Esophagus muscularis mucosa (tissue), 4 donors: ENCODE measurements at regions not wholly inside any gene's neighbourhood (a gene's known extent, or its start where the extent isn't known, plus 50 kb on each side); places are given as distances from the start of the nearest gene placed in this dataset.

Experiments
- CTCF ChIP-seq, 3 experiments: fragments of 200-600 bp in 2 of 3; fragments of 450-650 bp in 1 of 3; sonication (generic) in 2 of 3; IDR thresholded peaks; one replicate each; pipeline ENCODE4 v1.5.1; 2017 to 2019; ENCODE audit warnings: antibody characterized with exemption in 3 of 3, mild to moderate bottlenecking in 2 of 3, moderate library complexity in 1 of 3
- EP300 ChIP-seq: sonication (generic); formaldehyde crosslinking; IDR thresholded peaks from one replicate; pipeline ENCODE4 v1.6.1; 2017; ENCODE audit warnings: antibody characterized with exemption
- POLR2A ChIP-seq: fragments of 450-650 bp; IDR thresholded peaks from one replicate; pipeline ENCODE4 v1.6.1; 2017; ENCODE audit warnings: antibody characterized with exemption, moderate library complexity, mild to moderate bottlenecking, low read depth
- POLR2AphosphoS5 ChIP-seq, 2 donors: sonication (generic); formaldehyde crosslinking; IDR thresholded peaks; one replicate each; pipeline ENCODE4 v1.6.1; 2017; ENCODE audit warnings: antibody characterized with exemption in 2 of 2

DNA sequence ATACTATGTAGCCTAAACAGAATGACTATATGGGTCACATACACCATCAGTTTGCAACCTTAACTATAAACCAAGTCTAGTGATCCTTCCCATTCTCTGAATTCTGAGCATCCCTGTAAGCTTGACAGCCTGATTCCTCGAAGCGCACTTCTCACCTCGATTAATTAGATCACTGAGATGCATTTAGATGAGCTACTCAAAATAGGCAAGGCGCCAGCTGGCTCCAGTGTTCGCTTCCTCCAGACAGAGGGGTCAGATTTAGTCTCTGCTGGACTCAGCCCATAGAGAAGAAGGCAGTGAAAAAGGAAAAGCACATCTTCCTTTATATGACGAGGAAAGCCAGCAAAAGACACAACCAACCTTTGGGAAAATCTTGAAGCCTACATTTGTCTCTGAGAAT is 371.5 kb downstream of the MLLT3 start:
- TF ChIP-seq CTCF (IDR thresholded peaks at IDR 0.05) (no peak), EP300 (no peak), POLR2AphosphoS5 (IDR thresholded peaks at IDR 0.05) (no peak), POLR2A (no peak)
